ENCODE measurements at regions not wholly inside any gene's neighbourhood (a gene's known extent, or its start where the extent isn't known, plus 50 kb on each side); places are given as distances from the start of the nearest gene placed in this dataset.

DNA sequence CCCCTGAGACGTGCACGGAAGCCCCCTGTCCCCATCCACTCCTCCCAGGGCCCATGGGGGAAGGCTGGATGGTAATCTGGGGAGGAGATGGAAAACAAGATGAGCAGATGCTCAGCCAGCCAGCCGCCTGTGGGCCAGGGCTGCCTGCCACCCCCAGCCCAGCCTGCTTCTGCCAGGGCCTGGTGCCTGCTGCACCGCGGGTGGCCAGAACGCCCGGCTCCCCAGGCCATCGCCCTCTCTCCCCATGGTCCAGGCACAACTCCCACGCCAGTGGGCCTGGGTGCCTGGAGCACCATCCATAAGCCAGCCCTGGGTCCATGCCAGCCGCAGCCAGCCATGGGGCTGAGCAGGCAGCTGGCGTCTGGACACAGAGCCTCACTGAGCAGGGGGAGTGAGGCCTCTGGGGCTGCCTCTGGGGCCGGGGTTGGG, 57.2 kb upstream of the ELN start:
- TF ChIP-seq, protein P1, sequence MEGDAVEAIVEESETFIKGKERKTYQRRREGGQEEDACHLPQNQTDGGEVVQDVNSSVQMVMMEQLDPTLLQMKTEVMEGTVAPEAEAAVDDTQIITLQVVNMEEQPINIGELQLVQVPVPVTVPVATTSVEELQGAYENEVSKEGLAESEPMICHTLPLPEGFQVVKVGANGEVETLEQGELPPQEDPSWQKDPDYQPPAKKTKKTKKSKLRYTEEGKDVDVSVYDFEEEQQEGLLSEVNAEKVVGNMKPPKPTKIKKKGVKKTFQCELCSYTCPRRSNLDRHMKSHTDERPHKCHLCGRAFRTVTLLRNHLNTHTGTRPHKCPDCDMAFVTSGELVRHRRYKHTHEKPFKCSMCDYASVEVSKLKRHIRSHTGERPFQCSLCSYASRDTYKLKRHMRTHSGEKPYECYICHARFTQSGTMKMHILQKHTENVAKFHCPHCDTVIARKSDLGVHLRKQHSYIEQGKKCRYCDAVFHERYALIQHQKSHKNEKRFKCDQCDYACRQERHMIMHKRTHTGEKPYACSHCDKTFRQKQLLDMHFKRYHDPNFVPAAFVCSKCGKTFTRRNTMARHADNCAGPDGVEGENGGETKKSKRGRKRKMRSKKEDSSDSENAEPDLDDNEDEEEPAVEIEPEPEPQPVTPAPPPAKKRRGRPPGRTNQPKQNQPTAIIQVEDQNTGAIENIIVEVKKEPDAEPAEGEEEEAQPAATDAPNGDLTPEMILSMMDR (IDR thresholded peaks at IDR 0.05) = no peak
- TF ChIP-seq EZH2 (IDR thresholded peaks at IDR 0.05) = no peak
